Right lobe of liver (tissue), 6 donors: ENCODE measurements at regions not wholly inside any gene's neighbourhood (a gene's known extent, or its start where the extent isn't known, plus 50 kb on each side); places are given as distances from the start of the nearest gene placed in this dataset.

ENCODE experiments used
- ATAC-seq, 4 donors: fragments of 200-7000 bp; cut with Tn5 transposase; one replicate each; pipeline ENCODE4 v1.9.1; 2020; ENCODE audit warnings: mild to moderate bottlenecking in 4 of 4, moderate library complexity in 4 of 4
- DNase-seq, 3 donors: peaks; one replicate each; pipeline ENCODE4 v3.0.0-alpha.2; 2020
- H3K27ac ChIP-seq, 3 donors: fragments of 200-600 bp; one replicate each; pipeline ENCODE4 v1.8.0; 2022
- H3K27me3 ChIP-seq, 2 donors: fragments of 200-600 bp; one replicate each; pipeline ENCODE4 v1.8.0; 2022
- H3K36me3 ChIP-seq, 4 donors: fragments of 200-600 bp; sonication (generic) in 1 of 4; one replicate each; pipeline versions ENCODE4 v1.5.1 to v1.8.0; 2017 to 2022; ENCODE audit warnings: control low read depth in 1 of 4
- H3K4me1 ChIP-seq, 4 donors: fragments of 200-600 bp; sonication (generic) in 1 of 4; one replicate each; pipeline versions ENCODE4 v1.5.1 to v1.8.0; 2017 to 2022; ENCODE audit warnings: control low read depth in 1 of 4
- H3K4me3 ChIP-seq, 3 donors: fragments of 200-600 bp; one replicate each; pipeline ENCODE4 v1.8.0; 2022
- H3K9me3 ChIP-seq, 4 donors: fragments of 200-600 bp; sonication (generic) in 1 of 4; one replicate each; pipeline versions ENCODE4 v1.5.1 to v1.8.0; 2017 to 2022; ENCODE audit warnings: control low read depth in 1 of 4
- CTCF ChIP-seq, 4 donors: fragments of 200-600 bp in 3 of 4; fragments of 450-650 bp in 1 of 4; IDR thresholded peaks; one replicate each; pipeline versions ENCODE4 v1.5.1 to v1.8.0; 2016 to 2022; ENCODE audit warnings: antibody characterized with exemption in 4 of 4, mild to moderate bottlenecking in 2 of 4
- POLR2A ChIP-seq: fragments of 450-650 bp; IDR thresholded peaks from one replicate; pipeline ENCODE4 v1.6.1; 2017; ENCODE audit warnings: antibody characterized with exemption, mild to moderate bottlenecking
- WGBS: methylation state at CpG from one replicate; pipeline ENCODE4 v1.1.6; 2018; ENCODE audit warnings: low coverage, low lambda C conversion rate; ENCODE audit not compliant: insufficient coverage; ENCODE audit errors: missing lambda C conversion rate; 5-methylcytosine and 5-hydroxymethylcytosine counted together
- intact Hi-C, 2 donors: fragments of 100-400 bp; cut with DNase I; formaldehyde crosslinking; loops; one replicate each; pipeline versions ENCODE4 v1.11.2 to v1.14.1; 2022
- donor health status: DM: no; HTN: yes; CAD: no.
- donor health status: DM: no; HTN: no; CAD: no.
- donor health status: DM: no; HTN: no; CAD: no.
- donor health status: DM: no; HTN: yes; CAD: no.
- donor health status: DM: no; HTN: yes; CAD: no.

- intact Hi-C loops: no loop called here
- H3K36me3 ChIP-seq: no peaks in the 10 kb centered on the region
- TF ChIP-seq POLR2A (no peak), CTCF (IDR thresholded peaks at IDR 0.05) (no peak)
- H3K27me3 ChIP-seq: no peaks in the 10 kb centered on the region
- no peak overlapping the region for H3K27ac ChIP-seq
- ATAC-seq (no peak), DNase-seq (no peak)
- H3K9me3 ChIP-seq: no peaks in the 10 kb centered on the region
- WGBS: 47% methylated on average over 4 of the region's 8 CpGs
- no peaks in the 10 kb centered on the region for H3K4me1 ChIP-seq
- H3K4me3 ChIP-seq: no peak overlapping the region
These were observed 974.3 kb downstream of the VRK1 start for GRCh38 chr14:97771340-97772045.

- H3K4me3 ChIP-seq: no peak overlapping the region
- no peaks in the 10 kb centered on the region for H3K27me3 ChIP-seq
- H3K27ac ChIP-seq: no peak overlapping the region
- intact Hi-C loops: no loop called here
- TF ChIP-seq CTCF (IDR thresholded peaks at IDR 0.05): no peak
- TF ChIP-seq POLR2A: no peak
- no peak for DNase-seq
- H3K4me1 ChIP-seq: no peaks in the 10 kb centered on the region
- H3K36me3 ChIP-seq: no peaks in the 10 kb centered on the region
- no peak for ATAC-seq
- WGBS: 61% methylated on average over 5 of the region's 6 CpGs
- H3K9me3 ChIP-seq: no peaks in the 10 kb centered on the region
These were observed 976.4 kb downstream of the VRK1 start for GRCh38 chr14:97773598-97773997.

- intact Hi-C loops: no loop called here
- no peak overlapping the region for H3K27ac ChIP-seq
- H3K36me3 ChIP-seq: no peaks in the 10 kb centered on the region
- no peak overlapping the region for H3K4me3 ChIP-seq
- H3K4me1 ChIP-seq: no peaks in the 10 kb centered on the region
- TF ChIP-seq POLR2A (no peak), CTCF (IDR thresholded peaks at IDR 0.05) (no peak)
- no peaks in the 10 kb centered on the region for H3K27me3 ChIP-seq
- ATAC-seq (no peak), DNase-seq (no peak)
- 4% methylated on average over 4 of the region's 5 CpGs for WGBS
- H3K9me3 ChIP-seq: no peaks in the 10 kb centered on the region
These were observed 979.8 kb downstream of the VRK1 start for GRCh38 chr14:97776890-97777558.

- DNase-seq: no peak
- TF ChIP-seq CTCF (IDR thresholded peaks at IDR 0.05) (no peak), POLR2A (no peak)
- H3K27me3 ChIP-seq: no peaks in the 10 kb centered on the region
- H3K4me3 ChIP-seq: no peak overlapping the region
- no peaks in the 10 kb centered on the region for H3K4me1 ChIP-seq
- H3K36me3 ChIP-seq: no peaks in the 10 kb centered on the region
- H3K27ac ChIP-seq: no peak overlapping the region
- ATAC-seq: no peak
- no peaks in the 10 kb centered on the region for H3K9me3 ChIP-seq
- intact Hi-C loops: no loop called here
- 49% methylated on average over 8 of the region's 9 CpGs for WGBS
These were observed 980.6 kb downstream of the VRK1 start for GRCh38 chr14:97777622-97778355.
